ENCODE measurements at regions not wholly inside any gene's neighbourhood (a gene's known extent, or its start where the extent isn't known, plus 50 kb on each side); places are given as distances from the start of the nearest gene placed in this dataset.

- Histone ChIP-seq H3K9me3 (no peaks in the 10 kb centered on the region), H3K4me3 (no peak overlapping the region), H3K4me1 (peaks cover 26% of the 10 kb centered on the region), H3K36me3 (no peaks in the 10 kb centered on the region), H3K27me3 (ENCODE audit: low read depth) (no peaks in the 10 kb centered on the region), H3K27ac (no peak overlapping the region)
- no peak for ATAC-seq
- no peak for DNase-seq
- no peak for TF ChIP-seq CTCF (IDR thresholded peaks at IDR 0.05)
- intact Hi-C loops (cut with DNase I), result no loop called here
Measured at GRCh38 chr11:112318661-112319060, 58.0 kb upstream of the PLET1 start.

DNA sequence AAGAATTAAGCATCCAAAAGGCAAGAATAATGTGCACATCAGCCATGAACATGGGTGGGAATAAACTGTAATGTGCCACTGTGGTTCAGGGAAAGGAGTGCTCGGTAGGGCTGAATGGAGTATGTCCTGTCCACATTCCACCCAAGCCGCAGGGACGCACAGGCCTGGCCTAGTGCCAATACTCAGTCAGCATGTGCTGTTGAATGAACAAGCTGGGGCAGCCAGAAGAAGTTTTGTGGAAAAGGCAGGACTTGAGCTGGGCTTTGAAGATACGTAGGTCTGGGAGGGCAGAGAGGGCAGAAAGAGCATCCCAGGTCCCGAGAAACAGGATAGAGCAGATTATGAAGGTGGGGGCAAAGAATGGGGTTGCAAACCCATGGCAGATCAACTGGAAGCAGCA is 60.0 kb upstream of the PLET1 start:
- ATAC-seq, result peak; percentile 73 to 78

DNA sequence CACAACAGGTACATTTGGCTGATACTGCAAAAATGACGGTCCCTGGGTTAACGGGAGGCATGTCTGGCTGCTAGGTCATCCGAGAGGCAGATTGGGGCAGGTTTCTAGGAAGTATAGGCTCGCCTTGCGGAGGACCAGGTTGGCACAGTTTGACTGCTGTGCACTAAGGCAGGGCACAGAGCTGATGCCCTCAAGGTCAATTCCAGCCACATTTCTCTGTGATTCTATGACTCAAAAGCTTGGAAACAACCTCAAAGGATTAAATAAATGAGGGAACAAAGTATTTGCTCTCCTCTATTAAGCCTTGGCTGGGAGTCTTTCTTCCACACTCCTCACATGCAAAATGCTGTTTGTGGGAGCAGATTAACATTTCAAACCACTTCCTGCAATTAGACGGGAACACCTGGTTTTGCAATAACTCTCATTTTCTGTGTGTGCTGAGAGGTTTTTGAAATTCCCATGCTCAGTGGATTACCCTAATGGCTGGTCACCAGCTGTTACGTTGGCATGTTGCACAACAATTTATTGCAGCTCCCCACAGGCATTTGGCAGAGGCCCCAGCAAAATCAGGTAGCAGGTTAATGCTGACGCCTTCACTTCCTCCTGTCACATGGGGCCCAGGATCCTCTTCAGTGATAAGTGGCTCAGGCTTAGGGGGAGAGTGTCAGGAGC is 61.0 kb upstream of the PLET1 start:
- ATAC-seq (peak; percentile 94 to 95), DNase-seq (peak; percentile 85)
- TF ChIP-seq CTCF (IDR thresholded peaks at IDR 0.05), result no peak
- H3K4me1 ChIP-seq, result peaks cover 26% of the 10 kb centered on the region
- H3K27me3 ChIP-seq (ENCODE audit: low read depth), result no peaks in the 10 kb centered on the region
- H3K27ac ChIP-seq, result peak overlapping the region; percentile 56
- intact Hi-C loops (cut with DNase I), result no loop called here
- H3K36me3 ChIP-seq, result no peaks in the 10 kb centered on the region
- no peak overlapping the region for H3K4me3 ChIP-seq
- no peaks in the 10 kb centered on the region for H3K9me3 ChIP-seq

More for the DNA sequence above, 60.0 kb upstream of the PLET1 start:
- peaks cover 26% of the 10 kb centered on the region for H3K4me1 ChIP-seq
- no peaks in the 10 kb centered on the region for H3K9me3 ChIP-seq
- TF ChIP-seq CTCF (IDR thresholded peaks at IDR 0.05), result no peak
- H3K27me3 ChIP-seq (ENCODE audit: low read depth), result no peaks in the 10 kb centered on the region
- no peak overlapping the region for H3K4me3 ChIP-seq
- intact Hi-C loops (cut with DNase I), result no loop called here
- DNase-seq, result peak; percentile 72
- no peaks in the 10 kb centered on the region for H3K36me3 ChIP-seq
- H3K27ac ChIP-seq, result peak overlapping the region; percentile 56

GRCh38 chr11:112322173-112322790 is 61.6 kb upstream of the PLET1 start:
- no peak for DNase-seq
- intact Hi-C loops (cut with DNase I), result no loop called here
- no peak for ATAC-seq
- TF ChIP-seq CTCF (IDR thresholded peaks at IDR 0.05), result no peak
- Histone ChIP-seq H3K4me1 (peaks cover 26% of the 10 kb centered on the region), H3K4me3 (no peak overlapping the region), H3K9me3 (no peaks in the 10 kb centered on the region), H3K36me3 (no peaks in the 10 kb centered on the region), H3K27me3 (ENCODE audit: low read depth) (no peaks in the 10 kb centered on the region), H3K27ac (peak overlapping the region; percentile 53)

DNA sequence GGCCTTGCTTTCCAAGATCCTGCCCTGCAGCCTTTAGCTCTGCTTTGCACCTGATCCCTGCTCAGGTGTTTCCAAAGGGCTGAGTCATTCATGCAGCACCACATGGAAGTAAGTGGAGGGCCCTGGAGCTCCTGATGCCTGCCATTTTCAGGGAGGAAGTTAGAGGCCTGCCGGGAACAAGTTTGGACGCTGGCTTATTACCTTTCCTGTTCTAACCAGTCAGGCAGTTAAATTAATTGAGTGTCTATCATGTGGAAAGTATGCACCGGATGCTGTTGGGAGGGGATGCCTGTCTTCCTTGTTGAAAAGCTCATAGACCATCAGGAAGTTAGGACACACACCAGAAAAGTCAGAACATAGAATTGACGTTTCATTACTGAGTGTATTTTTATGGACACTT is 73.7 kb upstream of the PLET1 start:
- ATAC-seq (no peak), DNase-seq (no peak)
- no peak overlapping the region for H3K27ac ChIP-seq

More for the DNA sequence above, 73.7 kb upstream of the PLET1 start:
- no peaks in the 10 kb centered on the region for H3K27me3 ChIP-seq (ENCODE audit: low read depth)
- no peaks in the 10 kb centered on the region for H3K36me3 ChIP-seq
- TF ChIP-seq CTCF (IDR thresholded peaks at IDR 0.05), result no peak
- intact Hi-C loops (cut with DNase I), result no loop called here
- H3K4me3 ChIP-seq, result no peak overlapping the region
- H3K9me3 ChIP-seq, result no peaks in the 10 kb centered on the region
- H3K4me1 ChIP-seq, result no peaks in the 10 kb centered on the region

Data from lower lobe of right lung (tissue), 2 donors.